ENCODE measurements at regions not wholly inside any gene's neighbourhood (a gene's known extent, or its start where the extent isn't known, plus 50 kb on each side); places are given as distances from the start of the nearest gene placed in this dataset.
"Not testable (repeated sequence)": the region's sequence is repeated elsewhere in the genome, so short reads cannot be mapped to it uniquely, and the experiment has no call there.

DNA sequence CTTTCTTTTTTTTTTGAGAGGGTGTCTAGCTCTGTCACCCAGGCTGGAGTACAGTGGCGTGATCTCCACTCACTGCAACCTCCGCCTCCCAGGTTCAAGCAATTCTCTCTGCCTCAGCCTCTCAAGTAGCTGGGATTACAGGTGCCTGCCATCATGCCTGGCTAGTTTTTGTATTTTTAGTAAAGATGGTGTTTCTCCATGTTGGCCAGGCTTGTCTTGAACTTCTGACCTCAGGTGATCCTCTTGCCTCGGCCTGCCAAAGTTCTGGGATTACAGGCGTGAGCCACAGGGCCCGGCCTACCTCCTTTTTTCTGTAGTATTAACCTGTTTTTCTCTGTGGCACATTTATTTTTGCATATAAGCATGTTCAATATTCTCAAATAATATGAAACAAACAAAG is 90.1 kb upstream of the PNPT1 start:
- not testable (repeated sequence) for TF ChIP-seq CTCF (IDR thresholded peaks at IDR 0.05; ENCODE audit: extremely low read depth in 1 of 2, insufficient read depth in 1 of 2, low read depth in 1 of 2, low read length in 2 of 2); GATA2 (IDR thresholded peaks at IDR 0.05; ENCODE audit: insufficient read depth, insufficient read length, low read depth, low read length); POLR2A (IDR thresholded peaks at IDR 0.05; ENCODE audit: low read depth, low read length); EZH2 (IDR thresholded peaks at IDR 0.05; ENCODE audit: borderline replicate concordance, low read depth, low read length, severe bottlenecking); POLR2AphosphoS5 (IDR thresholded peaks at IDR 0.05; ENCODE audit: insufficient read depth, low read depth, low read length)
